GM12878 (cell line): ENCODE measurements at regions not wholly inside any gene's neighbourhood (a gene's known extent, or its start where the extent isn't known, plus 50 kb on each side); places are given as distances from the start of the nearest gene placed in this dataset.

ENCODE experiments used
- CBFB ChIP-seq: IDR thresholded peaks from 2 replicates; pipeline ENCODE4 v1.6.1; 2016; ENCODE audit warnings: antibody characterized with exemption, low read depth
- CHD2 ChIP-seq: IDR thresholded peaks from 2 replicates; pipeline ENCODE4 v1.6.1; 2011; ENCODE audit warnings: low read depth, low read length, improper control_type of control experiment, borderline replicate concordance
- CTCF ChIP-seq, 3 experiments: IDR thresholded peaks in 2 of 3; conservative IDR thresholded peaks in 1 of 3; 2 replicates each; pipeline ENCODE4 v1.5.1; 2011; ENCODE audit warnings: low read depth in 3 of 3, low read length in 3 of 3, mild to moderate bottlenecking in 3 of 3, control low read depth in 2 of 3, moderate library complexity in 2 of 3, inconsistent platforms in 1 of 3, mixed read lengths in 1 of 3; ENCODE audit not compliant: control insufficient read depth in 2 of 3, insufficient read depth in 1 of 3; ENCODE audit errors: extremely low read depth in 1 of 3
- HCFC1 ChIP-seq: fragments of 150-350 bp; IDR thresholded peaks from 2 replicates; pipeline ENCODE4 v1.6.1; 2014; ENCODE audit warnings: low read length
- MYC ChIP-seq: IDR thresholded peaks from 2 replicates; pipeline ENCODE4 v1.6.1; 2011; ENCODE audit warnings: mild to moderate bottlenecking, low read length, moderate library complexity, inconsistent platforms; ENCODE audit not compliant: insufficient read depth, insufficient replicate concordance, insufficient read length, severe bottlenecking
- PAX5 ChIP-seq: IDR thresholded peaks from 2 replicates; pipeline ENCODE4 v1.6.1; 2011; ENCODE audit warnings: low read depth, low read length, borderline replicate concordance
- POLR2AphosphoS5 ChIP-seq: IDR thresholded peaks from 2 replicates; pipeline ENCODE4 v1.6.1; 2011; ENCODE audit warnings: mild to moderate bottlenecking, low read length, inconsistent platforms
- SRF ChIP-seq, 2 experiments: IDR thresholded peaks; 2 replicates each; pipeline ENCODE4 v1.6.1; 2011; ENCODE audit warnings: low read depth in 2 of 2, low read length in 2 of 2, mild to moderate bottlenecking in 1 of 2, moderate library complexity in 1 of 2
- TAF1 ChIP-seq: IDR thresholded peaks from 2 replicates; pipeline ENCODE4 v1.6.1; 2011; ENCODE audit warnings: mild to moderate bottlenecking, low read depth, low read length, borderline replicate concordance
- TARDBP ChIP-seq: IDR thresholded peaks from 2 replicates; pipeline ENCODE4 v1.6.1; 2016; ENCODE audit warnings: borderline replicate concordance
- YY1 ChIP-seq: IDR thresholded peaks from 2 replicates; pipeline ENCODE4 v1.6.1; 2011; ENCODE audit warnings: low read depth, mild to moderate bottlenecking, low read length
- ZNF24 ChIP-seq: fragments of 450-650 bp; IDR thresholded peaks from 2 replicates; pipeline ENCODE4 v1.6.1; 2017; ENCODE audit warnings: antibody characterized with exemption, mild to moderate bottlenecking
- TF ChIP-seq, protein P1 (sequence below): IDR thresholded peaks from 2 replicates; pipeline ENCODE4 v1.6.1; 2011; ENCODE audit warnings: low read depth, mild to moderate bottlenecking, low read length, moderate library complexity, borderline replicate concordance; ENCODE audit errors: extremely low read depth
- TF ChIP-seq, protein P2 (sequence below): IDR thresholded peaks from 2 replicates; pipeline ENCODE4 v1.6.1; 2011; ENCODE audit warnings: low read depth, low read length, improper control_type of control experiment, borderline replicate concordance

DNA sequence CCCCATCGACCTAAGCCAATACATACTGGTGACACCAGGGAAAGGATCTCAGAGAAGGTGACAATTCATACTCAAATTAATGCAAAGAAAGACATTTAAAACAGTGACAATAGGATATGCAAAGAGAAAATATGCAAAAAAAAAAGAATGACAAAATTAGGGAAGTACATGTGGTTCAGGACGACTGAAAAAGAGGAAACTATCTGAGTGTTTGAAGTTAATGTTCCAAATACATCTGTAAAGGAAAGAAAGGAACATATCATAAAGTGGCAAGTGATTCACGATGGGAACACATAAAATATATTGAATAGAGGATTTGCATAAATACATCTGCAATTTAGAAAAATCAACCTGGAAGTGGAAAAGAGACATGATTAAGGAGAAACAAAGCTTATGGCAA, 441.4 kb downstream of the SLITRK5 start:
- TF ChIP-seq CTCF (IDR thresholded peaks at IDR 0.05 in 2 of 3, conservative IDR thresholded peaks at IDR 0.05 in 1 of 3; ENCODE audit: control insufficient read depth in 2 of 3, extremely low read depth in 1 of 3, insufficient read depth in 1 of 3, low read depth in 3 of 3, low read length in 3 of 3) (no peak), SRF (IDR thresholded peaks at IDR 0.05; ENCODE audit: low read depth in 2 of 2, low read length in 2 of 2) (no peak), MYC (no peak), TAF1 (no peak), TARDBP (no peak), POLR2AphosphoS5 (no peak), HCFC1 (no peak), PAX5 (no peak), CHD2 (no peak), YY1 (no peak), ZNF24 (no peak), CBFB (no peak)
- TF ChIP-seq, protein P1, sequence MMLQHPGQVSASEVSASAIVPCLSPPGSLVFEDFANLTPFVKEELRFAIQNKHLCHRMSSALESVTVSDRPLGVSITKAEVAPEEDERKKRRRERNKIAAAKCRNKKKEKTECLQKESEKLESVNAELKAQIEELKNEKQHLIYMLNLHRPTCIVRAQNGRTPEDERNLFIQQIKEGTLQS = no peak
- TF ChIP-seq, protein P2, sequence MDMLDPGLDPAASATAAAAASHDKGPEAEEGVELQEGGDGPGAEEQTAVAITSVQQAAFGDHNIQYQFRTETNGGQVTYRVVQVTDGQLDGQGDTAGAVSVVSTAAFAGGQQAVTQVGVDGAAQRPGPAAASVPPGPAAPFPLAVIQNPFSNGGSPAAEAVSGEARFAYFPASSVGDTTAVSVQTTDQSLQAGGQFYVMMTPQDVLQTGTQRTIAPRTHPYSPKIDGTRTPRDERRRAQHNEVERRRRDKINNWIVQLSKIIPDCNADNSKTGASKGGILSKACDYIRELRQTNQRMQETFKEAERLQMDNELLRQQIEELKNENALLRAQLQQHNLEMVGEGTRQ = no peak
